HG02642 (cell line): ENCODE measurements at regions not wholly inside any gene's neighbourhood (a gene's known extent, or its start where the extent isn't known, plus 50 kb on each side); places are given as distances from the start of the nearest gene placed in this dataset.

Source experiments
- ATAC-seq: cut with Tn5 transposase; IDR thresholded peaks from one replicate; pipeline ENCODE4 v1.9.1; 2021; ENCODE audit warnings: mild to moderate bottlenecking; ENCODE audit not compliant: unreplicated experiment, poor library complexity

- ATAC-seq: no peak
These were observed 375.1 kb downstream of the GRIN2B start for GRCh38 chr12:13606290-13606689.

- ATAC-seq: no peak
These were observed 377.4 kb downstream of the GRIN2B start for GRCh38 chr12:13603953-13604352.

DNA sequence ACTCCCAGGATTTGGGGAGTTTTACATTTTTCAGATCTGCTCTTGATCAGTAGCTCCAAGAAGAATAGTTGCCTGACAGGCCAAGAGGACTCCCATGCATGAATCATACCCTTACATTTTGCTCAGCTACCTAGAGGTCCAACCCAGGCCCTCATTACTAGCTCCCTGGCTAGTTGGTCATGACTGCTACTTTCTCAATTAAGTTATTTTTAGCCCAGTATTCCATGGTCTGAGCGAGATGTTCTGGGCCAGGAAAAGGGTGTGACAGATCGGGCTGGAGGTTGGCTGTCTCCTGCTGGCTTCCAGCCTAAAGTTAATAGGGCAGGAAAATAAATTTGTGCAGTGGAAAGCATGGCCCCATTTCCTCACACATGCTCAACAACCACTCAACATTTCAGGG is 379.2 kb downstream of the GRIN2B start:
- no peak for ATAC-seq

- no peak for ATAC-seq
These were observed 382.2 kb downstream of the GRIN2B start for GRCh38 chr12:13599176-13599575.

GRCh38 chr12:13597837-13598236 is 383.6 kb downstream of the GRIN2B start:
- ATAC-seq: no peak

DNA sequence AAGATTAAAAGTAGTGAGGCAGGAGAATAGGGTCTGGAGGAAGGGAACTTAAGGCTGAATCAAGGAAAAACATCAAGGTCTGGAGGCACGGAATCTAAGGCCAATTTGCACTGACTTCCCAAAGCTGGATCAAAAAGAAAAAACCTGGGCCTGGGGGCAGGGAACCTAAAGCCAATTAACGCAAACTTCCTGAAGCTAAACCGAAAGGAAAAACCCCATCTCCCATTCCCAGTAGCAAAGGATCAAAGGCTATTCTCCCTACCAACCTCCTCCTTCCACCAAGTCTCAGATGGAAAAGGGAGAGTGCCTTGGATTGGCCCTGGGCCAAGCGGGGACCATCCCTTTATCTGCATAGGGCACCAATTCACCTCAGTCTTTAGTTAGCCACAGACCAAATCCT is 384.2 kb downstream of the GRIN2B start:
- no peak for ATAC-seq

- ATAC-seq: no peak
These were observed 384.7 kb downstream of the GRIN2B start for GRCh38 chr12:13596714-13597113.

GRCh38 chr12:13595536-13596443 is 385.6 kb downstream of the GRIN2B start:
- no peak for ATAC-seq

DNA sequence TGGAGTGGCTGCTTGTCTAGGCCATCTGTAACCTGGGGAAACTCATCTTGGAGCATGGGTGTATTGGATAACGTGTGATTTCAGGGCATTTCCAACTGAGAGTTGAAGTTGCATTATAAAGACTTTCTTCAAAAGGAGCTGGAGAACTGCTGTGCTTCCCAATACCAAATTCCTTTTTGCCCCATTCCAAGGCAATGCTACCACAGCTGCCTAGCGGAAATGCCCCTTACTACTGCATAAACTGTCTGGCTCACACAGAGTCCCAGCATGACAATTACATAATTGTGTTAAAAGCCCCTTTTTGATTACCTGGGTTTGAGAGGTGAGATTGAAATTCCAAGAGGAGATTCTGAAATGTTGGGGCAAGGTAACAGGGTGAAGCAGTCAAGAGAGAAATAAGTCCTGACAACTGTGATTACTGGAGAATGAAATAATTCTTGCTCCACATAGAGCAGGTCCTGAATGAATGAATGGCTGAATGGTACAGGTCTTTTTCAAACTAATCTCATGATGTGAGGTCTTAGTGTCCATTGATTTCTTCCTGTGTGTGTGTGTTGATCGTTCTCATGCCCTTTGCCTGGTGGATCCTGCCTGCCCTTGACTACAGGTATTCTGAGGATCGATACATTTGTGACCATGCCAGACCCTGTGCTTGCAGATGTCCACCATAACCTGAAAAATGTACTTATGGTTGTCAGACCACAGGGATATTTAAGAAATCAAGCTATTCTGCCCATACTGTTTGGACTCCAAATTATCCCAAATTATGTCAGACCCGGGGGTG is 386.5 kb downstream of the GRIN2B start:
- ATAC-seq: no peak

DNA sequence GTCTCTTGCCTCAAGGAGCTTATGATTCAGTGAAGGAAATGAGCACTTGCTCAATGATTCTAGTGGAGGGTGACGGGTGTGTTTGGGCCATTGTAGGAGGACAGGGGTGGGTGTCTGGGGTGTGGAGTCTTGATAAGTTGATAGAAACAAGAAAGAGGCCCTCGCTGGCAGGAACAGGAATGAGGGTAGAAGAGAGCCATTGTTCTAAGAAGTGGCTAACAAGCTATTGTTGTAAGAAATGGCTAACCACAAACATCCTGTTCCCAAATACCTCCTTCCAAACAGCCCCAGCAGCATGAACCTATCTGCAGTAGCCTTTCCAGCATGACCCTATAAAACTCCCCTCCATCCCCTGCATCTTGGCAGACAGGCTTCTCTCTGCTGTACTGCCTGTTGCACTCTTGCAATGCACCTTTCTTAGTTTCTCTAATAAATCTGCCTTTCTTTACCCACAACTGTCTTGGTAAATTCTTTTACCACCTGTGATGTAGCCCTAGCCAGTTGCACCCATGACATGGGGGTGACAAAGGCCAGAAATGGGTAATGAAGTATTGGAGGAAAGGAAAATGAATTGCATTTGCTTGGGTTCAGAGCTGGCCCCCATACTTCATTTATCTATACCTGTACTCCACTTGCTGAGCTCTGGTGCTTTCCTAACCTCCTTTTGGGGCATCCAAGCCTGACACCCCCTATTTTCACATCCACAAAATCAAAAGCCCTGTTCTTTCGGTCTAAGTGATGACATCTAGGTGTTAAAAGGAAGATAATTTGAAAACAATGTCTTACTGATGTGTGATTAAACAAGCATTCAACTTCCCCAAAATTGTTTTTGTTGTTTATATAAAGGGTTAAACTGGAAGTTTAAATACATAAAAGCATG is 389.1 kb downstream of the GRIN2B start:
- no peak for ATAC-seq

GRCh38 chr12:13591488-13591887 is 389.9 kb downstream of the GRIN2B start:
- ATAC-seq: no peak

DNA sequence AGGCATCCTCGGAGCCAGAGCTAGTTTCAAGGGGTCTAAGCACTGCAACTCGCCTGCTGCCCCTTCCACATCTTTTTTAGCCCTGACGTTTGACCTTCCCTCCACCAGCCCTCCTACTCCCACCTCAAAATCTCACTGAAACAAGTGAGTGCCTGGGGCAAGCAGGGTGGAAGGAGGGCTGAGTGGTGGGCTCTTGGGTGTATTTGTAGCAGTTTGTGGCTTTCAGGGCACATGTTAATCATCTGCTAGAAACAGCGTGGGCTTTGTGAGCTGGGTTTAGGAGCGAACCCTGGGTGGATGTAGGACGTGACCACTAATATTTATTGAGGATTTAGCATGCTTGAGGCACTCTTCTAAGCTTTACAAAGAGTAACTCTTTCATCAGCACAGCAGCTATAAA is 390.3 kb downstream of the GRIN2B start:
- no peak for ATAC-seq

- no peak for ATAC-seq
These were observed 392.0 kb downstream of the EMP1 start for GRCh38 chr12:13588574-13588973.

GRCh38 chr12:13587721-13588390 is 391.3 kb downstream of the EMP1 start:
- ATAC-seq: no peak

DNA sequence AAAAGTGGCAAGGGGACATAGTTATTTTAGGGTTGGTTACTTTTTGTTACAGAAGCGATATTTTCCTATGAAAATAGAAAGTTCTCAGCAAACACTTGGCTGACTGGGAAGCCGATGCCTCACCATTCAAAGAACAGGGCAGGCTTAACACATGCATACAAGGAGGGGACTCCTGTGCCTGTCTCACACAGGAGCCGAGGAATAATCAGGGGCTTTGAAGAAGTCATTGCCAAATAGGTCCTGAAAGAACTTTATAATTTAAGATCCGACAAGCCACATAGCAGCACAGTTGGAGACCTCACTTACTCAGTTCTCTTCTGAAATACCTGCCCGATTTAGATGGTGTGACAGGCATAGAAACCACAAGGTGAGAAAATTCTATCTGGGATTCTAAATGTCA is 389.8 kb downstream of the EMP1 start:
- ATAC-seq: no peak

GRCh38 chr12:13584541-13584940 is 388.0 kb downstream of the EMP1 start:
- no peak for ATAC-seq

GRCh38 chr12:13583630-13584029 is 387.1 kb downstream of the EMP1 start:
- no peak for ATAC-seq

GRCh38 chr12:13582421-13582820 is 385.9 kb downstream of the EMP1 start:
- no peak for ATAC-seq

DNA sequence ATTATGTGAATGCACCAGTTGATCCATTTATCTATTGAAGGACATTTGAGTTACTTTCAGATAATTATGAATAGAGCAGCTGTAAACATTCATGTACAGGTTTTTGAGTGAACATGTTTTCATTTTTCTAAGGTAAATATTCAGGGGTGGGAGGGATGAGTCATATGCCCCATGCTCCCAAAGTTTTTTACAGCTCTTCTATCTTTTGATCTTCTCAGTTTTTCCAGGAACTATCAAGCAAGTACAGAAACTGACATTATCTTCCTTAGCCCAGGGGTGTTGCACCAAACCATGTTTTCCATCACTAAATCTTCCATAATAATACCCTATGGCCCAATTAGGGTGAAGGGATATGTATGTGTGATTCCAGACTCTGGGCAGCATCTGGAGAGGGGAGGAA is 384.5 kb downstream of the EMP1 start:
- ATAC-seq: no peak

DNA sequence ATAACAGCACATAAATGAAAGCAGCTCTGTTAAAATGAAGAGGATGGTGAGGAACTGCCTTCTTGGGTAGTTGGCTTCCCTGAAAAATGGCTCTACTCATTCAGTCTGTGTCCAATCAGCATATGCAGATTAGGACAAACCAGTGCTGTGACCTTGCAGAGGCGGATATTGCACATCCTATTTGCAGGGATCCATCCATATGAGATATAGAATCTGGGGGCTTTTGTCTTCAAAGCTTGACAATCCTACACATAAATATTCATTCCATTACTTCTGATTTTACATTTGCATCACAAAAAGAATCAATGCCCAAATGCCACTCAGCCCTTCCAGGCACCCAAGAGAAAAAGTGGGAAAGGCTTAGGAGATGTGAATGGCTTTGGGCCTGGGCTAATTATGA is 383.7 kb downstream of the EMP1 start:
- ATAC-seq: no peak
